ENCODE measurements at regions not wholly inside any gene's neighbourhood (a gene's known extent, or its start where the extent isn't known, plus 50 kb on each side); places are given as distances from the start of the nearest gene placed in this dataset.

DNA sequence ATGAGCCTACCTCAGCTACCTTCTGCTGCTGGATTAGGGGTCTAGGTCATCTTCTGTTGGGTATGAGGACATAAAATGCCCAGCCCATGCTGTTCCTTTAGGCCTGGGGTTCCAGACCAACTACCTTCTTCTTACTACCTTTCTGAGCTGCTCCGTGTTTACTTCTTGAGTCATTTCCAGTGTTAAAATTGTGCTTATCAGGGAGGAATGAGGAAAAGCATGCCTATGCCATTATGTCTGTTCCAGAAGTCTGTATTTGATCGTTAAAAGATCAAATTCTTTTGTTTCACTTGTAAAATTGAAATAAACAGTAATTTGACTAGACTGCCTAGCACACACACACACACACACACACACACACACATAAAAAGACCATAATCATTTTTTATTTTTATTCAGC, 1912.7 kb upstream of the TENM3 start:
- TF ChIP-seq ZFX (IDR thresholded peaks at IDR 0.05) (no peak), EZH2phosphoT487 (IDR thresholded peaks at IDR 0.05; ENCODE audit: borderline replicate concordance) (no peak), YY1 (IDR thresholded peaks at IDR 0.05; ENCODE audit: extremely low read depth, insufficient replicate concordance, low read depth, low read length) (no peak), RAD21 (IDR thresholded peaks at IDR 0.05; ENCODE audit: low read depth) (no peak), ZNF274 (IDR thresholded peaks at IDR 0.05; ENCODE audit: low read depth, low read length) (no peak)
- TF ChIP-seq, protein P1, sequence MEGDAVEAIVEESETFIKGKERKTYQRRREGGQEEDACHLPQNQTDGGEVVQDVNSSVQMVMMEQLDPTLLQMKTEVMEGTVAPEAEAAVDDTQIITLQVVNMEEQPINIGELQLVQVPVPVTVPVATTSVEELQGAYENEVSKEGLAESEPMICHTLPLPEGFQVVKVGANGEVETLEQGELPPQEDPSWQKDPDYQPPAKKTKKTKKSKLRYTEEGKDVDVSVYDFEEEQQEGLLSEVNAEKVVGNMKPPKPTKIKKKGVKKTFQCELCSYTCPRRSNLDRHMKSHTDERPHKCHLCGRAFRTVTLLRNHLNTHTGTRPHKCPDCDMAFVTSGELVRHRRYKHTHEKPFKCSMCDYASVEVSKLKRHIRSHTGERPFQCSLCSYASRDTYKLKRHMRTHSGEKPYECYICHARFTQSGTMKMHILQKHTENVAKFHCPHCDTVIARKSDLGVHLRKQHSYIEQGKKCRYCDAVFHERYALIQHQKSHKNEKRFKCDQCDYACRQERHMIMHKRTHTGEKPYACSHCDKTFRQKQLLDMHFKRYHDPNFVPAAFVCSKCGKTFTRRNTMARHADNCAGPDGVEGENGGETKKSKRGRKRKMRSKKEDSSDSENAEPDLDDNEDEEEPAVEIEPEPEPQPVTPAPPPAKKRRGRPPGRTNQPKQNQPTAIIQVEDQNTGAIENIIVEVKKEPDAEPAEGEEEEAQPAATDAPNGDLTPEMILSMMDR (IDR thresholded peaks at IDR 0.05 in 2 of 3, conservative IDR thresholded peaks at IDR 0.05 in 1 of 3; ENCODE audit: borderline replicate concordance in 1 of 3, insufficient read depth in 1 of 3, low read depth in 2 of 3, low read length in 2 of 3) = no peak
- TF ChIP-seq, protein P2, sequence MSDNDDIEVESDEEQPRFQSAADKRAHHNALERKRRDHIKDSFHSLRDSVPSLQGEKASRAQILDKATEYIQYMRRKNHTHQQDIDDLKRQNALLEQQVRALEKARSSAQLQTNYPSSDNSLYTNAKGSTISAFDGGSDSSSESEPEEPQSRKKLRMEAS (IDR thresholded peaks at IDR 0.05) = no peak

Data from HCT116 (cell line).